Smooth muscle cell (in vitro differentiated cells): ENCODE measurements at regions not wholly inside any gene's neighbourhood (a gene's known extent, or its start where the extent isn't known, plus 50 kb on each side); places are given as distances from the start of the nearest gene placed in this dataset.

Experiments
- DNase-seq: peaks from one replicate; lab custom pipeline; 2025; ENCODE audit not compliant: unreplicated experiment; lab: John Stamatoyannopoulos, UW
- H2AFZ ChIP-seq: fragments of 200-600 bp; sonication (generic); 2 replicates; pipeline ENCODE4 v1.6.0; 2016; ENCODE audit warnings: antibody characterized with exemption, low read depth, mild to moderate bottlenecking
- H3F3A ChIP-seq: fragments of 200-600 bp; sonication (generic); 2 replicates; pipeline ENCODE4 v1.6.0; 2017; ENCODE audit warnings: antibody characterized with exemption, low read depth
- H3K27ac ChIP-seq: fragments of 200-600 bp; sonication (generic); 2 replicates; pipeline ENCODE4 v1.5.1; 2016; ENCODE audit warnings: low read depth, mild to moderate bottlenecking
- H3K27me3 ChIP-seq: fragments of 200-600 bp; sonication (generic); 2 replicates; pipeline ENCODE4 v1.6.1; 2016; ENCODE audit warnings: low read depth, mild to moderate bottlenecking
- H3K36me3 ChIP-seq: fragments of 200-600 bp; sonication (generic); 2 replicates; pipeline ENCODE4 v1.5.1; 2016; ENCODE audit warnings: low read depth
- H3K4me1 ChIP-seq: fragments of 200-600 bp; sonication (generic); 2 replicates; pipeline ENCODE4 v1.5.1; 2016; ENCODE audit warnings: low read depth
- H3K4me2 ChIP-seq: fragments of 200-600 bp; sonication (generic); 2 replicates; pipeline ENCODE4 v1.6.0; 2016; ENCODE audit warnings: mild to moderate bottlenecking
- H3K4me3 ChIP-seq: fragments of 200-600 bp; sonication (generic); 2 replicates; pipeline ENCODE4 v1.5.1; 2016; ENCODE audit warnings: mild to moderate bottlenecking
- H3K79me2 ChIP-seq: fragments of 200-600 bp; sonication (generic); 2 replicates; pipeline ENCODE4 v1.6.0; 2016; ENCODE audit warnings: low read depth, mild to moderate bottlenecking
- H3K9ac ChIP-seq: fragments of 200-600 bp; sonication (generic); 2 replicates; pipeline ENCODE4 v1.6.0; 2016; ENCODE audit warnings: low read depth
- H3K9me3 ChIP-seq: fragments of 200-600 bp; sonication (generic); replicated peaks from 2 replicates; pipeline ENCODE4 v1.5.1; 2016; ENCODE audit warnings: low read depth
- H4K20me1 ChIP-seq: fragments of 200-600 bp; sonication (generic); 2 replicates; pipeline ENCODE4 v1.6.0; 2016; ENCODE audit warnings: low read depth
- WGBS: methylation state at CpG from one replicate; pipeline ENCODE4 v1.1.7; 2016; ENCODE audit warnings: low lambda C conversion rate; 5-methylcytosine and 5-hydroxymethylcytosine counted together
- TF ChIP-seq, protein P1 (sequence below): fragments of 200-600 bp; sonication (generic); IDR thresholded peaks from 2 replicates; pipeline ENCODE4 v1.5.1; 2017; ENCODE audit warnings: borderline replicate concordance, mild to moderate bottlenecking, antibody characterized with exemption; ENCODE audit not compliant: insufficient read depth, poor library complexity, severe bottlenecking

DNA sequence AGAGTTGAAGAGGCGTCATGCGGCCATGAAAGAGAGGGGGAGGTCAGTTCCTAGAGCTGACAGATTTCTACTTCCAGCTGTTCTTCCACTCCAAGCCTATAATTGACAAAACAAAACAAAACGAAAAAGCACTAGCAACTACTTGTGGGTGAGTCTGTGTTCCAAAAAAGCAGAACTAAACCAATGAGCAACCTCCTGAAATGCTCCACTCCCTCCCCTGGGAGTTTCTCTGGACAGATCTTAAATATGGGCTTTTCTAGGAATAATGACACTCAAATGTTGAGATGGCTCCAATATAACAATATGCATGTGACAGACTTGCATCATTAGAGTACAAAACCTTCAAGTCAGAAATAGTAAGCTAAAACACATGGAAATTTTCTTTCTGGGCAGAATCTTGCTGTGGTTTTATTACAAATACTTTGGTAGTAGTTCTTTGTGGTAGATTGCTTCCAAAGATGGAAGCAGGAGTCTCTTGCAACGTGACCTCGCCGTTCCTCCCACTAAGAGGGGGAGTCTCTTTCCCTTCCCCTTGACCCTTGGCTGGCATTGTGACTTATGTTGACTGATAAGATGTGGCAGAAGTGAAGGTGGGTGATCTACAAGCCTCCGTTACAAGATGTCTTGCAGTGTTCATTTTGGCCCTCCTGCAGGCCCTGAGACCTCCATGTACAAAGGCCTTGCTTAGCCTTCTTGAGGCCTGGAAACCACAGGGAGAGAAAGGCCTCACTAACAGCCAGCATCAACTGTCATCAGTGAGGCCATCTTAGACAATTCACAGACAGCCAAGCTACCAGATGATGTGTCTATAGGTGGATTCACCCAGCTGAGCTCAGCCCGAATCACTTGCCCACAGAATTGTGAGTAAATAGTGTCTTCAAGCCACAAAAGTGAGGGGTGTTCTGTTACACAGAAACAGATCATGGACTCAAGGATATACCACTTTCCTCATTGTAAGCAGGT lies 173.1 kb upstream of the RFC3 start:
- Histone ChIP-seq H4K20me1 (no peaks in the 10 kb centered on the region), H3K4me3 (no peak overlapping the region), H3K36me3 (no peaks in the 10 kb centered on the region), H3F3A (no peaks in the 10 kb centered on the region), H3K27me3 (no peaks in the 10 kb centered on the region), H3K4me1 (peaks cover 5% of the 10 kb centered on the region), H3K79me2 (no peaks in the 10 kb centered on the region), H2AFZ (no peak overlapping the region), H3K27ac (no peak overlapping the region), H3K9ac (no peak overlapping the region), H3K9me3 (no peaks in the 10 kb centered on the region), H3K4me2 (no peak overlapping the region)
- TF ChIP-seq, protein P1, sequence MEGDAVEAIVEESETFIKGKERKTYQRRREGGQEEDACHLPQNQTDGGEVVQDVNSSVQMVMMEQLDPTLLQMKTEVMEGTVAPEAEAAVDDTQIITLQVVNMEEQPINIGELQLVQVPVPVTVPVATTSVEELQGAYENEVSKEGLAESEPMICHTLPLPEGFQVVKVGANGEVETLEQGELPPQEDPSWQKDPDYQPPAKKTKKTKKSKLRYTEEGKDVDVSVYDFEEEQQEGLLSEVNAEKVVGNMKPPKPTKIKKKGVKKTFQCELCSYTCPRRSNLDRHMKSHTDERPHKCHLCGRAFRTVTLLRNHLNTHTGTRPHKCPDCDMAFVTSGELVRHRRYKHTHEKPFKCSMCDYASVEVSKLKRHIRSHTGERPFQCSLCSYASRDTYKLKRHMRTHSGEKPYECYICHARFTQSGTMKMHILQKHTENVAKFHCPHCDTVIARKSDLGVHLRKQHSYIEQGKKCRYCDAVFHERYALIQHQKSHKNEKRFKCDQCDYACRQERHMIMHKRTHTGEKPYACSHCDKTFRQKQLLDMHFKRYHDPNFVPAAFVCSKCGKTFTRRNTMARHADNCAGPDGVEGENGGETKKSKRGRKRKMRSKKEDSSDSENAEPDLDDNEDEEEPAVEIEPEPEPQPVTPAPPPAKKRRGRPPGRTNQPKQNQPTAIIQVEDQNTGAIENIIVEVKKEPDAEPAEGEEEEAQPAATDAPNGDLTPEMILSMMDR, result no peak
- no peak for DNase-seq
- WGBS, result 86% methylated on average over 8 of the region's 8 CpGs

DNA sequence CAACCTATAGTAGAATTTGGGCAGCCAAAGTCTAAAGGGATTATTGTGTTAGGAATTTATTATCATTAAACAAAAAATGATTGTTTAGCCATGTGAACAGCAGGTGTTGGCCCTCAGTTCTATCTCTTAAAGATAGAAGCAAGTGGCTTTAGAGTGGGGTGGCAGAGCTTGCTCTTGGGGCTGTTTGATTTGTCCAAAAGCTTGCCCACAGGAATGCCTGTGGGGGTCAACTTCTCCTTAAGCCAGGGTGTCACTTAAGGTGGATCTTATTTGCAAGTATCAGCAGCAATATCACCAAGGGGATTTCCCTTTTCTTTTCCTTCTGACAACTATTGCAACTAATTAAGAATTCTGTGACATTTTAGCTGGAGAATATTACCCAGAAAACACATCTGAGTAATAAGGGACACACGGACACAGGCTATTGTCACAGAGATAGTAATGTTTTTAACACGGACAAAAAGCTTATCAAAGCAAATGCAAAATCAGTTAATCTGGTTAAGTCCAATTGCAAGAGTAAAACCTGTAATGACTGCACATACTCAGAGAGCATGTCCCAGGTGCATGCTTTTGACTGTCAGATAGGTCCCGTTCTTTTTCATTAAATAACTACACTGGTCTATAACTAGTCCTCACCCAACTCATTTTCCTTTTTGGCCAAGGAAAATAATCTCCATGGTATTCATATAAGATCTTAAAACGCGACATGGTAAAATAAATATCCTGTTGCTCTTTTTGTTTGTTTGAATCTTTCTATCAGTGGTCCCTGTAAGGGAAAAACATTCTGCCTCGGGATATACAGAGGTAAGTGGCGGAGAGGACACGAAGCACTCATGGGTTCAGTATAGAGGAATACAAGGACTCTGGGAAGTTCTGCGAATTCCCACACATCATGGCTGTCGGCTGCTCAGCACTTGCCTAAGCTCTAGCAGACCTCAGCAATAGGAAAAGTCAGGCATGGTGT lies 172.1 kb upstream of the RFC3 start:
- H3K79me2 ChIP-seq, result no peaks in the 10 kb centered on the region
- H3K9ac ChIP-seq, result no peak overlapping the region
- TF ChIP-seq, protein P1, result no peak
- 93% methylated on average over 10 of the region's 10 CpGs for WGBS
- no peak overlapping the region for H3K27ac ChIP-seq
- no peaks in the 10 kb centered on the region for H3K36me3 ChIP-seq
- H2AFZ ChIP-seq, result no peak overlapping the region
- no peaks in the 10 kb centered on the region for H3K9me3 ChIP-seq
- H3K4me1 ChIP-seq, result peaks cover 5% of the 10 kb centered on the region
- H4K20me1 ChIP-seq, result no peaks in the 10 kb centered on the region
- DNase-seq, result no peak
- no peak overlapping the region for H3K4me3 ChIP-seq
- no peaks in the 10 kb centered on the region for H3K27me3 ChIP-seq
- no peak overlapping the region for H3K4me2 ChIP-seq
- H3F3A ChIP-seq, result no peaks in the 10 kb centered on the region

DNA sequence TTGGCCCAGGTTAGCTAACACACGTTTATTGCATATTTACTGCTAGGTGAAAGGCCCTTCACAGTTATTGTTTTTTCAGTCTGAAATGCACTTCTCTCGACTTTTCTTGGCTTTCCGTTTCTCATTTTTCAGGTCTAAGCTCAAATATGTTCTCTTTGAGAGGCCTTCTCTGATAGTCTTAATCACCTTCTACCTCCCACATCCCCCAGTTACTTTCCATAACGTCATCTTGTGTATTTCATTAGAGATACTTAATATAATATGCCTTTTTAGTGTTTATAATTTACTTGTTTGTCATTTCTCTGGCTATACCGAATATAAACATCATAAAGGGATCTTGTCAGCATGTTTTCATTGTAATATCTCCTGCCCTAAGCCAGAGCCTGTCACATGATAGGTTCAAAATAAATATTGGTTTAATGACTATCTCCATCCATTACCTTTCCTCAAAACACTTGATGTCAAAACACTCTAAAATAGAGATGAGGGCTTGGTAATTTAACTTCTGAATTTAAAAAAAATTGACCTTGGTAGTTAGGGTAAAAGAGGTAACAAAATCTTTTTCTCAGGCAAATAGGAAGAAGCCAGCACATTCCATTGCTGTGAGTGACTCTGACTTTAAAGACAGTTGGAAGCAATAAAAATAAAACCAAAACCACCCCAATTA lies 168.6 kb upstream of the RFC3 start:
- H3K27ac ChIP-seq, result peak overlapping the region; percentile 2
- H3K9me3 ChIP-seq, result no peaks in the 10 kb centered on the region
- no peak overlapping the region for H3K4me3 ChIP-seq
- WGBS, result 83% methylated on average over 5 of the region's 5 CpGs
- no peaks in the 10 kb centered on the region for H3K27me3 ChIP-seq
- TF ChIP-seq, protein P1, result no peak
- no peaks in the 10 kb centered on the region for H3F3A ChIP-seq
- peaks cover 4% of the 10 kb centered on the region for H3K4me1 ChIP-seq
- H4K20me1 ChIP-seq, result no peaks in the 10 kb centered on the region
- DNase-seq, result no peak
- H3K79me2 ChIP-seq, result no peaks in the 10 kb centered on the region
- H3K36me3 ChIP-seq, result no peaks in the 10 kb centered on the region
- H2AFZ ChIP-seq, result no peak overlapping the region
- peak overlapping the region; percentile 4 for H3K4me2 ChIP-seq
- no peak overlapping the region for H3K9ac ChIP-seq
